SK-N-SH (cell line): ENCODE measurements at regions not wholly inside any gene's neighbourhood (a gene's known extent, or its start where the extent isn't known, plus 50 kb on each side); places are given as distances from the start of the nearest gene placed in this dataset.

Experiments
- CTCF ChIP-seq: fragments of 200-600 bp; sonication (generic); IDR thresholded peaks from 2 replicates; pipeline ENCODE4 v1.6.1; 2017; ENCODE audit warnings: antibody characterized with exemption, mild to moderate bottlenecking, moderate library complexity
- EP300 ChIP-seq, 2 experiments: IDR thresholded peaks; 2 replicates each; pipeline versions ENCODE4 v1.4.0 to v1.6.1; 2012; ENCODE audit warnings: borderline replicate concordance in 1 of 2, low read depth in 1 of 2, low read length in 1 of 2
- FOXM1 ChIP-seq: IDR thresholded peaks from 2 replicates; pipeline ENCODE4 v1.4.0; 2012; ENCODE audit warnings: low read depth, mild to moderate bottlenecking
- GABPA ChIP-seq: IDR thresholded peaks from 2 replicates; pipeline ENCODE4 v1.4.0; 2012; ENCODE audit warnings: low read depth, mild to moderate bottlenecking
- GATA2 ChIP-seq: sonication (generic); formaldehyde crosslinking; IDR thresholded peaks from 2 replicates; pipeline ENCODE4 v1.5.0; 2020; ENCODE audit warnings: mild to moderate bottlenecking, missing genetic modification reagents
- POLR2AphosphoS5 ChIP-seq: IDR thresholded peaks from 2 replicates; pipeline ENCODE4 v1.6.1; 2012; ENCODE audit warnings: low read depth, low read length
- RAD21 ChIP-seq: IDR thresholded peaks from 2 replicates; pipeline ENCODE4 v1.6.1; 2012; ENCODE audit warnings: mild to moderate bottlenecking, low read length
- REST ChIP-seq: IDR thresholded peaks from 2 replicates; pipeline ENCODE4 v1.6.1; 2012; ENCODE audit warnings: mild to moderate bottlenecking, low read depth, low read length, moderate library complexity
- SIN3A ChIP-seq: IDR thresholded peaks from 2 replicates; pipeline ENCODE4 v1.6.1; 2012; ENCODE audit warnings: low read depth, mild to moderate bottlenecking, low read length, moderate library complexity, borderline replicate concordance
- SMC3 ChIP-seq: IDR thresholded peaks from 2 replicates; pipeline ENCODE4 v1.6.1; 2012; ENCODE audit warnings: low read depth, low read length, improper control_type of control experiment
- TAF1 ChIP-seq: IDR thresholded peaks from 2 replicates; pipeline ENCODE4 v1.6.1; 2012; ENCODE audit warnings: low read depth, mild to moderate bottlenecking, low read length, moderate library complexity, borderline replicate concordance
- USF1 ChIP-seq: IDR thresholded peaks from 2 replicates; pipeline ENCODE4 v1.4.0; 2012; ENCODE audit warnings: low read depth, borderline replicate concordance
- USF2 ChIP-seq: fragments of 150-350 bp; IDR thresholded peaks from 2 replicates; pipeline ENCODE4 v1.6.1; 2017; ENCODE audit warnings: antibody characterized with exemption, low read length, low read depth, borderline replicate concordance

GRCh38 chr17:56667925-56668458 is 74.5 kb downstream of the NOG start:
- no peak for TF ChIP-seq SMC3
- TF ChIP-seq SIN3A, result no peak
- no peak for TF ChIP-seq CTCF
- TF ChIP-seq USF1, result no peak
- TF ChIP-seq TAF1, result no peak
- no peak for TF ChIP-seq POLR2AphosphoS5
- no peak for TF ChIP-seq GATA2
- no peak for TF ChIP-seq RAD21
- no peak for TF ChIP-seq GABPA
- TF ChIP-seq REST, result no peak
- TF ChIP-seq FOXM1, result no peak
- no peak for TF ChIP-seq EP300 (IDR thresholded peaks at IDR 0.05; ENCODE audit: borderline replicate concordance in 1 of 2, low read depth in 1 of 2, low read length in 1 of 2)
- TF ChIP-seq USF2, result no peak
